GM12878 (cell line): ENCODE measurements at regions not wholly inside any gene's neighbourhood (a gene's known extent, or its start where the extent isn't known, plus 50 kb on each side); places are given as distances from the start of the nearest gene placed in this dataset.

Source experiments
- ATAC-seq: fragments of 200-7000 bp; cut with Tn5 transposase; 3 replicates; pipeline ENCODE4 v1.9.1; 2020; ENCODE audit warnings: mild to moderate bottlenecking, moderate library complexity
- BruUV-seq: library from RNA; stranded (reverse); fragments of 400-500 nt; replicated peaks from 2 replicates; lab custom pipeline; 2021; lab: Mats Ljungman, UMichigan
- CTCF ChIA-PET: fragments of 300-600 bp; sonication (Branson Sonifier 250); formaldehyde crosslinking; extraction: SDS; loops from one replicate; lab custom pipeline; 2021; ENCODE audit warnings: inconsistent platforms; lab: Yijun Ruan, JAX
- POLR2A ChIA-PET: fragments of 350-600 bp; formaldehyde crosslinking; extraction: SDS; loops from one replicate; lab custom pipeline; 2021; ENCODE audit warnings: inconsistent platforms; lab: Charles Lee
- RAD21 ChIA-PET: fragments of 300-600 bp; sonication (Branson Sonifier 250); formaldehyde crosslinking; loops from one replicate; lab custom pipeline; 2023; ENCODE audit warnings: antibody characterized with exemption; ENCODE audit not compliant: unreplicated experiment; lab: Charles Lee
- SMC1A ChIA-PET: fragments of 300-600 bp; sonication (Branson Sonifier 250); formaldehyde crosslinking; loops from one replicate; lab custom pipeline; 2023; ENCODE audit not compliant: unreplicated experiment, uncharacterized antibody; lab: Charles Lee
- DNase-seq: peaks from one replicate; pipeline ENCODE4 v3.0.0-alpha.2; 2011; ENCODE audit warnings: low read depth, low spot score
- FAIRE-seq: peaks from 3 replicates; lab custom pipeline; 2011; peaks lifted over from hg19 to GRCh38; lab: Jason Lieb, UNC
- H2AFZ ChIP-seq: 2 replicates; pipeline ENCODE4 v1.6.0; 2011; ENCODE audit warnings: low read depth, low read length, control low read depth; ENCODE audit not compliant: control insufficient read depth
- H3K27ac ChIP-seq: 2 replicates; pipeline ENCODE4 v1.5.1; 2011; ENCODE audit warnings: control low read depth; ENCODE audit not compliant: control insufficient read depth, insufficient read depth
- H3K27me3 ChIP-seq, 2 experiments: replicated peaks in 1 of 2; 2 replicates each; pipeline versions ENCODE4 v1.6.0 to v1.6.1; 2011; ENCODE audit warnings: low read length in 1 of 2; ENCODE audit not compliant: control insufficient read depth in 2 of 2, insufficient read depth in 2 of 2
- H3K36me3 ChIP-seq, 2 experiments: 2 replicates each; pipeline ENCODE4 v1.5.1; 2011; ENCODE audit warnings: low read length in 1 of 2; ENCODE audit not compliant: control insufficient read depth in 2 of 2, insufficient read depth in 2 of 2
- H3K4me1 ChIP-seq: 2 replicates; pipeline ENCODE4 v1.6.1; 2011; ENCODE audit warnings: mild to moderate bottlenecking, low read length, moderate library complexity, mixed read lengths; ENCODE audit not compliant: control insufficient read depth, insufficient read depth
- H3K4me2 ChIP-seq: 2 replicates; pipeline ENCODE4 v1.6.0; 2011; ENCODE audit warnings: control low read depth; ENCODE audit not compliant: control insufficient read depth, insufficient read depth
- H3K4me3 ChIP-seq: fragments of 200-600 bp; sonication (generic); 2 replicates; pipeline ENCODE4 v1.5.1; 2016
- H3K79me2 ChIP-seq: 2 replicates; pipeline ENCODE4 v1.6.0; 2011; ENCODE audit warnings: low read length; ENCODE audit not compliant: control insufficient read depth, insufficient read depth
- H3K9ac ChIP-seq: 2 replicates; pipeline ENCODE4 v1.8.0; 2011; ENCODE audit warnings: low read length, control low read depth, mixed read lengths; ENCODE audit not compliant: control insufficient read depth, insufficient read depth
- H3K9me3 ChIP-seq: replicated peaks from 3 replicates; pipeline ENCODE4 v1.5.1; 2011; ENCODE audit warnings: mild to moderate bottlenecking, low read length; ENCODE audit not compliant: control insufficient read depth, insufficient read depth
- H4K20me1 ChIP-seq: 2 replicates; pipeline ENCODE4 v1.6.0; 2011; ENCODE audit not compliant: control insufficient read depth, insufficient read depth
- EP300 ChIP-seq, 2 experiments: fragments of 150-350 bp in 1 of 2; IDR thresholded peaks; 2 replicates each; pipeline ENCODE4 v1.6.1; 2011 to 2012; ENCODE audit warnings: low read depth in 2 of 2, low read length in 2 of 2, borderline replicate concordance in 1 of 2, improper control_type of control experiment in 1 of 2, inconsistent platforms in 1 of 2; ENCODE audit not compliant: control insufficient read depth in 1 of 2
- FOS ChIP-seq: IDR thresholded peaks from 3 replicates; pipeline ENCODE4 v1.6.1; 2011; ENCODE audit warnings: borderline replicate concordance; ENCODE audit not compliant: insufficient read length; ENCODE audit errors: extremely low read depth
- FOXM1 ChIP-seq: IDR thresholded peaks from 2 replicates; pipeline ENCODE4 v1.6.1; 2012; ENCODE audit warnings: low read depth, mild to moderate bottlenecking, inconsistent platforms, low read length, moderate library complexity
- HDGF ChIP-seq: fragments of 450-650 bp; IDR thresholded peaks from 2 replicates; pipeline ENCODE4 v1.6.1; 2016; ENCODE audit warnings: antibody characterized with exemption
- IRF3 ChIP-seq: fragments of 450-650 bp; IDR thresholded peaks from 2 replicates; pipeline ENCODE4 v1.6.1; 2014; ENCODE audit warnings: mild to moderate bottlenecking
- IRF4 ChIP-seq: IDR thresholded peaks from 2 replicates; pipeline ENCODE4 v1.6.1; 2011; ENCODE audit warnings: low read depth, low read length
- PAX8 ChIP-seq: fragments of 450-650 bp; IDR thresholded peaks from 2 replicates; pipeline ENCODE4 v1.6.1; 2017; ENCODE audit warnings: mild to moderate bottlenecking, moderate library complexity
- POLR2A ChIP-seq: IDR thresholded peaks from 2 replicates; pipeline ENCODE4 v1.6.1; 2011; ENCODE audit warnings: low read depth, mild to moderate bottlenecking, low read length
- RUNX3 ChIP-seq: IDR thresholded peaks from 2 replicates; pipeline ENCODE4 v1.6.1; 2012; ENCODE audit warnings: low read length, inconsistent platforms
- STAT1 ChIP-seq: fragments of 450-650 bp; conservative IDR thresholded peaks from 2 replicates; pipeline ENCODE4 v1.6.1; 2014; ENCODE audit warnings: antibody characterized with exemption, mild to moderate bottlenecking
- TBL1XR1 ChIP-seq: IDR thresholded peaks from 2 replicates; pipeline ENCODE4 v1.6.1; 2012; ENCODE audit warnings: low read depth, low read length, improper control_type of control experiment
- USF2 ChIP-seq: IDR thresholded peaks from 2 replicates; pipeline ENCODE4 v1.6.1; 2011; ENCODE audit warnings: low read depth, low read length, improper control_type of control experiment, borderline replicate concordance
- ZBTB11 ChIP-seq: fragments of 450-650 bp; formaldehyde crosslinking; IDR thresholded peaks from 2 replicates; pipeline ENCODE4 v1.5.0; 2022; ENCODE audit warnings: mild to moderate bottlenecking, missing genetic modification characterization
- ZNF24 ChIP-seq: fragments of 450-650 bp; IDR thresholded peaks from 2 replicates; pipeline ENCODE4 v1.6.1; 2017; ENCODE audit warnings: antibody characterized with exemption, mild to moderate bottlenecking
- WGBS: methylation state at CpG from one replicate; pipeline ENCODE4 v1.1.6; 2016; ENCODE audit warnings: low lambda C conversion rate; ENCODE audit not compliant: insufficient replicate concordance, insufficient coverage; ENCODE audit errors: missing lambda C conversion rate; 5-methylcytosine and 5-hydroxymethylcytosine counted together
- in situ Hi-C: fragments of 300-500 bp; cut with MboI; formaldehyde crosslinking; loops from 9 replicates; pipeline ENCODE4 v1.14.3; 2018; ENCODE audit warnings: mixed read lengths
- intact Hi-C: fragments of 100-400 bp; cut with micrococcal nuclease; formaldehyde crosslinking; loops from one replicate; pipeline ENCODE4 v1.14.2; 2022; ENCODE audit not compliant: unreplicated experiment

- ATAC-seq (no peak), FAIRE-seq (no peak), DNase-seq (no peak)
- no peak overlapping the region for H3K27ac ChIP-seq
- POLR2A ChIA-PET, result no interaction called here
- no peaks in the 10 kb centered on the region for H3K27me3 ChIP-seq
- TF ChIP-seq ZNF24, result no peak
- no peak for TF ChIP-seq HDGF
- no peak for TF ChIP-seq ZBTB11 (CRISPR knock-in tag)
- TF ChIP-seq STAT1, result no peak
- no peak for TF ChIP-seq FOXM1
- no peak for TF ChIP-seq IRF4
- no peak for TF ChIP-seq TBL1XR1
- TF ChIP-seq RUNX3, result no peak
- no peak for TF ChIP-seq FOS
- no peak for TF ChIP-seq POLR2A
- TF ChIP-seq IRF3, result no peak
- TF ChIP-seq PAX8, result no peak
- TF ChIP-seq USF2, result no peak
- no peak for TF ChIP-seq EP300 (IDR thresholded peaks at IDR 0.05; ENCODE audit: borderline replicate concordance in 1 of 2, control insufficient read depth in 1 of 2, low read depth in 2 of 2, low read length in 2 of 2)
- H3K9ac ChIP-seq, result no peak overlapping the region
- intact Hi-C loops (no loop called here), in situ Hi-C loops (no loop called here)
- WGBS, result 0% methylated on average over 2 of the region's 2 CpGs
- H3K9me3 ChIP-seq, result no peaks in the 10 kb centered on the region
- H3K4me3 ChIP-seq, result no peak overlapping the region
- no peaks in the 10 kb centered on the region for H4K20me1 ChIP-seq
- RAD21 ChIA-PET, result no interaction called here
- H2AFZ ChIP-seq, result no peak overlapping the region
- no peaks in the 10 kb centered on the region for H3K36me3 ChIP-seq
- CTCF ChIA-PET, result no interaction called here
- BruUV-seq, result no TSS peak
- SMC1A ChIA-PET, result no interaction called here
- H3K4me1 ChIP-seq, result no peaks in the 10 kb centered on the region
- no peaks in the 10 kb centered on the region for H3K79me2 ChIP-seq
- no peak overlapping the region for H3K4me2 ChIP-seq
Measured at GRCh38 chr3:94734206-94734605, 671.3 kb downstream of the NSUN3 start.
